Caco-2 (cell line): ENCODE measurements at regions not wholly inside any gene's neighbourhood (a gene's known extent, or its start where the extent isn't known, plus 50 kb on each side); places are given as distances from the start of the nearest gene placed in this dataset.

ENCODE experiments used
- BruUV-seq: library from RNA; stranded (reverse); fragments of 400-500 nt; replicated peaks from 2 replicates; lab custom pipeline; 2021; lab: Mats Ljungman, UMichigan
- CTCF ChIA-PET: fragments of 300-600 bp; sonication (Branson Sonifier 250); formaldehyde crosslinking; loops from one replicate; lab custom pipeline; 2022; ENCODE audit warnings: antibody characterized with exemption; lab: Charles Lee
- POLR2A ChIA-PET: fragments of 300-600 bp; sonication (Branson Sonifier 250); formaldehyde crosslinking; loops from one replicate; lab custom pipeline; 2022; ENCODE audit warnings: antibody characterized with exemption; lab: Charles Lee
- DNase-seq, 2 experiments: peaks; one replicate each; pipeline versions ENCODE4 v3.0.0 to v3.0.0-alpha.2; 2020 to 2022
- H3K27me3 ChIP-seq: replicated peaks from 2 replicates; pipeline ENCODE4 v1.6.0; 2011; ENCODE audit warnings: low read length; ENCODE audit not compliant: control insufficient read depth, insufficient read depth
- H3K36me3 ChIP-seq: 2 replicates; pipeline ENCODE4 v1.5.1; 2011; ENCODE audit warnings: low read length; ENCODE audit not compliant: control insufficient read depth, insufficient read depth
- H3K4me1 ChIP-seq: fragments of 250-450 bp; sonication (Bioruptor Pico); 2 replicates; pipeline ENCODE4 v1.5.1; 2020; ENCODE audit warnings: mild to moderate bottlenecking
- H3K4me3 ChIP-seq: 2 replicates; pipeline ENCODE4 v1.5.1; 2011; ENCODE audit warnings: low read depth, mild to moderate bottlenecking, control low read depth, low read length
- H3K9me3 ChIP-seq: fragments of 250-450 bp; sonication (Bioruptor Pico); 2 replicates; pipeline ENCODE4 v1.5.1; 2020; ENCODE audit warnings: mild to moderate bottlenecking, moderate library complexity
- H3K27ac Mint-ChIP-seq: one replicate; pipeline ENCODE4 v1.8.0; 2022; ENCODE audit warnings: mixed read lengths; ENCODE audit not compliant: unreplicated experiment
- H3K27me3 Mint-ChIP-seq: one replicate; pipeline ENCODE4 v1.8.0; 2022; ENCODE audit warnings: mixed read lengths; ENCODE audit not compliant: insufficient read depth, unreplicated experiment
- H3K36me3 Mint-ChIP-seq: one replicate; pipeline ENCODE4 v1.8.0; 2022; ENCODE audit warnings: mild to moderate bottlenecking, mixed read lengths; ENCODE audit not compliant: insufficient read depth, unreplicated experiment
- H3K4me1 Mint-ChIP-seq: one replicate; pipeline ENCODE4 v1.8.0; 2022; ENCODE audit warnings: low read depth, mixed read lengths; ENCODE audit not compliant: unreplicated experiment
- H3K4me3 Mint-ChIP-seq: one replicate; pipeline ENCODE4 v1.8.0; 2022; ENCODE audit warnings: mild to moderate bottlenecking, moderate library complexity, mixed read lengths; ENCODE audit not compliant: unreplicated experiment
- H3K9me3 Mint-ChIP-seq: one replicate; pipeline ENCODE4 v1.8.0; 2022; ENCODE audit warnings: mixed read lengths; ENCODE audit not compliant: unreplicated experiment
- CTCF ChIP-seq, 2 experiments: fragments of 200-600 bp in 1 of 2; IDR thresholded peaks; 1 replicate in 1 of 2; 2 replicates in 1 of 2; pipeline versions ENCODE4 v1.5.1 to v1.8.0; 2011 to 2022; ENCODE audit warnings: antibody characterized with exemption in 1 of 2, control low read depth in 1 of 2, inconsistent platforms in 1 of 2, low read depth in 1 of 2, low read length in 1 of 2, mild to moderate bottlenecking in 1 of 2, moderate library complexity in 1 of 2; ENCODE audit not compliant: insufficient read depth in 1 of 2, severe bottlenecking in 1 of 2, unreplicated experiment in 1 of 2
- intact Hi-C: fragments of 100-400 bp; cut with micrococcal nuclease; formaldehyde crosslinking; loops from one replicate; pipeline ENCODE4 v1.10.0; 2022; ENCODE audit not compliant: unreplicated experiment

DNA sequence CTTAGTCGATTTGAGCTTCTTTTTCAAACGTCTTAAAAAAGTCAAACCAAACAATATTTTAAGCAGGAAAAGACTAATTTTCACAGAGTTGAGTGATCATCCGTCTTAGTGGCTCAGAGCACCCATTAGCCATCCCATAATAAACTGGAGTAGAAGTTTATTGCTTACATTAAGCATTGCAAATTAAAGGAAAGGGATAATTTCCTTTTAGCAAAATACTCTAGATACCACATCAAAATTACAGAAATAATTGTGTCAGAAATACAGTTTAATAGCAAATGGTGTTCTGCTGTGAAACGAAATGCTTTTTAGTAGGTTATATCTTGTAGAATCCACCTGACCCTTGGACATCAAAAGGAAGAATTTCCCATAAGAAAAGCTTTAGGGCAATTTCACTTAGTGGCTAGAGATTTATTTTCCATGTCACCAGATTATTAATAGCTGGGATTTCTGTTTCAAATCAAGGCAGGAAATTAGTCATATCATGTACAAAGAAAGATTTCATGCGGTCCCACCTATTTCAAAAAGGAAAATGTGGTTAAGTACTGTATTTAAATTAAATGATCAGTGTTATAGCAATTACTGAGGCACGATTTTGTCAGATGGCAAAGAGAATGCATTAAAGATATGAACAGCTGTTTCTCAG lies 96.2 kb downstream of the NPTX2 start:
- H3K36me3 Mint-ChIP-seq: no peaks in the 10 kb centered on the region
- CTCF ChIA-PET: interaction anchor here (0.7 kb wide), 1 partner anchor 11 kb away, joined by 4 read pairs; no protein-coding TSS in a partner anchor
- no peaks in the 10 kb centered on the region for H3K27me3 ChIP-seq

GRCh38 chr7:98719396-98719795 lies 102.3 kb downstream of the NPTX2 start:
- TF ChIP-seq CTCF (IDR thresholded peaks at IDR 0.05; ENCODE audit: insufficient read depth in 1 of 2, low read depth in 1 of 2, low read length in 1 of 2, severe bottlenecking in 1 of 2, unreplicated experiment in 1 of 2): no peak
- CTCF ChIA-PET: no interaction called here
- no peaks in the 10 kb centered on the region for H3K27me3 ChIP-seq
- Mint-ChIP-seq H3K4me1 (no peaks in the 10 kb centered on the region), H3K9me3 (no peaks in the 10 kb centered on the region), H3K27me3 (peaks cover 8% of the 10 kb centered on the region), H3K27ac (no peak overlapping the region), H3K4me3 (no peak overlapping the region), H3K36me3 (no peaks in the 10 kb centered on the region)
- no TSS peak for BruUV-seq
- no peaks in the 10 kb centered on the region for H3K36me3 ChIP-seq
- no peak for DNase-seq
- intact Hi-C loops: no loop called here
- no peak overlapping the region for H3K4me3 ChIP-seq
- H3K9me3 ChIP-seq: no peaks in the 10 kb centered on the region
- H3K4me1 ChIP-seq: no peaks in the 10 kb centered on the region
- POLR2A ChIA-PET: no interaction called here

More for the DNA sequence above, 96.2 kb downstream of the NPTX2 start:
- intact Hi-C loops: no loop called here
- Mint-ChIP-seq H3K4me1 (no peaks in the 10 kb centered on the region), H3K9me3 (no peaks in the 10 kb centered on the region), H3K4me3 (no peak overlapping the region), H3K27me3 (peaks cover 10% of the 10 kb centered on the region), H3K27ac (no peak overlapping the region)
- BruUV-seq: no TSS peak
- no peak overlapping the region for H3K4me3 ChIP-seq
- POLR2A ChIA-PET: no interaction called here
- DNase-seq: no peak
- H3K9me3 ChIP-seq: no peaks in the 10 kb centered on the region
- H3K4me1 ChIP-seq: no peaks in the 10 kb centered on the region
- no peak for TF ChIP-seq CTCF (IDR thresholded peaks at IDR 0.05; ENCODE audit: insufficient read depth in 1 of 2, low read depth in 1 of 2, low read length in 1 of 2, severe bottlenecking in 1 of 2, unreplicated experiment in 1 of 2)
- no peaks in the 10 kb centered on the region for H3K36me3 ChIP-seq

- BruUV-seq: no TSS peak
- Mint-ChIP-seq H3K9me3 (no peaks in the 10 kb centered on the region), H3K4me1 (no peaks in the 10 kb centered on the region), H3K36me3 (no peaks in the 10 kb centered on the region), H3K4me3 (no peak overlapping the region), H3K27ac (no peak overlapping the region), H3K27me3 (peaks cover 4% of the 10 kb centered on the region)
- DNase-seq: no peak
- intact Hi-C loops: no loop called here
- ChIA-PET POLR2A (no interaction called here), CTCF (no interaction called here)
- Histone ChIP-seq H3K27me3 (no peaks in the 10 kb centered on the region), H3K4me1 (no peaks in the 10 kb centered on the region), H3K36me3 (no peaks in the 10 kb centered on the region), H3K4me3 (no peak overlapping the region), H3K9me3 (no peaks in the 10 kb centered on the region)
- TF ChIP-seq CTCF (IDR thresholded peaks at IDR 0.05; ENCODE audit: insufficient read depth in 1 of 2, low read depth in 1 of 2, low read length in 1 of 2, severe bottlenecking in 1 of 2, unreplicated experiment in 1 of 2): no peak
These were observed 105.3 kb downstream of the NPTX2 start for GRCh38 chr7:98722402-98722801.
